ENCODE measurements at regions not wholly inside any gene's neighbourhood (a gene's known extent, or its start where the extent isn't known, plus 50 kb on each side); places are given as distances from the start of the nearest gene placed in this dataset.
"Not testable (repeated sequence)": the region's sequence is repeated elsewhere in the genome, so short reads cannot be mapped to it uniquely, and the experiment has no call there.

DNA sequence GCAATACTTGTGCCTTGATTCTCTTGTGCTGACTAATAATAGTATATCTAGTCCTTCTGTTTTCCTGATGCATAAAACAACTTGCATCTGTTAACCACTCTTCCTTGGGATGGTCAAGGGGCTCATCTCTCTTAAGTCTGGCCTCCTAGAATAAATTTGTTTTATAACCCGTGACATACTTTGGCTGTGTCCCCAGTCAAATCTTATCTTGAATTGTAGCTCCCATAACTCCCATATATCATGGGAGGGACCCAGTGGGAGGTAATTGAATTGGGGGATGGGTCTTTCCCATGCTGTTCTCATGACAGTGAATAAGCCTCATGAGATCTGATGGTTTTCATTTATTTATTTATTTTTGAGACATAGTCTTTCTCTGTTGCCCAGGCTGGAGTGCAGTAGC, 146.2 kb downstream of the ALG10 start:
- DNase-seq; intact Hi-C loops (cut with DNase I); ATAC-seq (ENCODE audit: poor library complexity): not testable (repeated sequence)

DNA sequence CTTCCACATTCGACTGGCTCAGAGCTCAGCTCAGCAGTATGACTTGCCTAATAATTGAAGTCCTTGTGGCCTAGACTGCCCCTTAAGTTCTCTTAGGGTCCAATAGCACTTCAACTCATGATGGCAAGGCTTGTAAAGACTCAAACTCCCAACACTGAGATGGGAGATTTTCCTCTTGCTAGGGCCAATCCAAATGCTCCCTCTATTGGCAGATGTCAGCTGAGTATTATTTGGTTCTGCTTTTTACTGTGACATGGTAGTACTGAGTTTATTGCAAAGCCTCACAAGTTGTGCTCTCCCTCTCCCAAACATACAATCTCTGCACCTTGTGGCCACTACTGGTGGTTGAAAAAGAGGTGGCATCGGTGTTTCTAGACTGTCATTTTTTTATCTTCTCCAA, 164.2 kb downstream of the ALG10 start:
- intact Hi-C loops (cut with DNase I), result no loop called here
- ATAC-seq (ENCODE audit: poor library complexity), result no peak
- DNase-seq, result no peak

DNA sequence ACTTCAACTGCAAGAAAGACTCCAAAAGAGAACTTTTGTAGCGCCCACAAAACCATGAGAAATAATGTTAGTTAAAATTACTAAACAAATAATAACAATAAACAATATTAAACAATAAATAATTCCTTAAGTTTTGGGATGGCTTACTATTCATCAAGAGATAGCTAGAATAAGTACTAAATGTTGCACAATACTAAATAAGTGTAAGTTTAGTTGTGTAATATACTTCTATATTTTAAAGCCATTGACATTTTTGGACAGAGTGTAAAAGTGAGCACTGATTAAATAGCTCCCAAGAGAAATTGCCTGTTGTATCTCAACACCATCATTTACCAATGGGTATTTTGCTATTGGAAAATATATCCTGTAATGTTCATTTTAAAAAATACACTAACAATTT, 166.7 kb downstream of the ALG10 start:
- intact Hi-C loops (cut with DNase I), result no loop called here
- ATAC-seq (ENCODE audit: poor library complexity), result no peak
- DNase-seq, result no peak

DNA sequence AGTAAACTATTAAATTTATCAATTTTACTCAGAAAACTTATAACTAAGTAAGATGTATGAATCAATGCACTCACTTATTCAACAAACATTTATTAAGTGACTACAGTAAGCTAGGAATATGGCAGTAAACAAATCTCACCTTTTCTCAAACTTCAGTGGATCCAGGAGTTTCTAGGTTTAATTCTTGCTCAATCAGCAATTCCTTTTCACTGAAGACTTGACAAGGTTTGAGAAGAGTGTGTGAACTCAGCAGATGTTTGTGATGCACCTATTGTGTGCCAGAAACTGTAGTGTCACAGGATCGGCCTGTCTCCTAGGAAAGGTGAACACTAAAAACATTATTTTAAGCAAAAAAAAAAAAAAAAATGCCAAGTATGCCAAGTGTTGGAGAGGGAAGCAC, 167.8 kb downstream of the ALG10 start:
- no peak for ATAC-seq (ENCODE audit: poor library complexity)

DNA sequence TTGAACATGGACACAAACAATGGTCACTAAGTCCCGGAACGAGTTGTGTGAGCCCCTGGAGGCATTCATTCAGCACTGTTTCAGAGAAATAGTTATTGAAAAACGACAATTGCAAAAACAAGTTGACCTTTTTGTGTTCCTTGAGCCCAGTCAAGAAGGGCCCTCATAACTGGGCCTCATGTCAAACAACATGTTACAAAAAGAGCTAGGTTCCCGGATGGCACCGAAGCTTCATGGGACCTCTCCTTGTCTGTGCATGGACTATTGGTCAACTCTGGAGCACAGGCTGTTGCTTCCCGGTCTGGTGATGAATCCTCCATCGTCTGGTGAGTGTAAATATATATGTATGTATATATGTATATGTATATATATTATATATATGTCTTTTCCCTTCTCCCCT, 176.6 kb downstream of the ALG10 start:
- intact Hi-C loops (cut with DNase I), result no loop called here
- no peak for DNase-seq
- no peak for ATAC-seq (ENCODE audit: poor library complexity)

More for the DNA sequence above, 167.8 kb downstream of the ALG10 start:
- intact Hi-C loops (cut with DNase I), result no loop called here
- DNase-seq, result no peak

DNA sequence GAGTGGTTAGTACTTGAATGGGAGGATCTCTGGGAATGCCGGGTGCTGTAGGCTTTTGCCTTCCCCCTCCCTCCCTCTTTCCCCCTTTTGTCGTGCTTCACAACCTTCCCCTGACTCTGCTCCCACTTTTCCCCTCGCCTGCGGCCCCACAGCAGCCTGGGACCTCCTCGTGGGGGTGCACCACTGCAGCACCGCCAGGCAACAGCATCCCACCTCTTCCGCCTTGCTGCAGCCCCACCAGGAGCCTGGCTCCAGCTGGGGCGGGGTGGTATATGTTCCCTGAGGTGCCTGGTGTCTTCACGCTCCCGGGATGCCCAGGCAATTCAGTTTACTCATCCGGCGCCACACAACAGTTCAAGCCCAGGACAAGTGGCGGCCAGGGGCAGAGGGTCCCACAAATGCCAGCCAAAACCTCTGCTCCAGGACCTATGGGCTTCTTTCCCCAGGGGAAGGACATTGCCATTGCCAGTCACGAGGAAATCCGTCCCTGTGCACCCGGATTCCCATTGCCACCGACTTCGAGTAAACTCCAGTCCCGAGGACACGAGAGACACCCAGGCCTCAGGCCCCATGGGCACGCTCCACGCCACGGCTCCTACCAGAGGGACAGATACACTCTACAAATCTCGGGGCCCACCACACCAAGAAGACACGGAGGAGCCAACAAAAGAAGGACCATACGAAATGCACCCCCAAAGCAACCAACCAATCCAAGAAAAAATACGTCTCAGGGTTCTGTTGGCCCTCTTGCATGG, 181.7 kb downstream of the ALG10 start:
- no peak for ATAC-seq (ENCODE audit: poor library complexity)
- no peak for DNase-seq
- intact Hi-C loops (cut with DNase I), result no loop called here

DNA sequence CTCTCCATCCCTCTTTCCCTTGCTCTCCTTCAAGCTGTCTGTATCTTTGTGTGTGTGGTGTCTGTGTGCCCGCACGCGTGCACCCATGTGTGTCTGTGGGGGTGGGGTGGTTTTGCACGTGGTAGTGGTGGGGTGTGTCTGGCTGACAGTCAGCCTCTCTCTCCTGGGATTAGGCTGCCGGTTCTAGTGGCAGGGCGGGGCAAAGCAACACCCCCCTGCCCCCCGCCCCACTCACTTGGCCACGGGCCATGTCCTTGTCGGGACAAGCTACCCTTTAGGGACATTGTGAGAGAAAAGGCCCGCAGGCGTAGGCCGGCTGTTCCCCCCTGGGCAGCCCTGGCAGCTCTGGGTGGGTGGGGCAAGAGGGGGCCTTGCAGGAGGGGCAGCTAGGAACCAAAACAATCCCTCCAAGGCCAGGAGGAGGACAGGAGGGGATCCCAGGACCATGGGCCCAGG, 182.6 kb downstream of the ALG10 start:
- DNase-seq (no peak), ATAC-seq (ENCODE audit: poor library complexity) (no peak)
- intact Hi-C loops (cut with DNase I), result no loop called here

DNA sequence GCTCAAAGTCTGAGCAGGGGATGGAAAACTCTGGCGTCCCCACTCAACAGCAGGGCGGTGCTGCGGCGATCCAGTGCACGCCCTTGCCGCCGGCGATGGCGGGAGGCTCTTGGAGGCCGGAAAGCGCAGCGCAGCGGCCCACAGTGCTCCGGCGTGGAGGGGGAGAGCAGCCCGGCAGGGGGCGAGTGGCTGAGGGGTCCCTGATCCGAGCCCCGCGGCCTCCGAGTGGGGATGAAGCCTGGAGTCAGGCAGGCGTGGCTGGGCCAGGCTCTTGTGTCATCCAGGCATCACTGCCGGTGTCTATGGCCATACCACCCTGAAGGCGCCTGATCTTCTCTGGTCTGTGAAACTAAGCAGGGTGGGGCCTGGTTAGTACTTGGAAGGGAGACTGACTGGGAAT, 183.1 kb downstream of the ALG10 start:
- ATAC-seq (ENCODE audit: poor library complexity) (no peak), DNase-seq (no peak)
- intact Hi-C loops (cut with DNase I), result no loop called here

DNA sequence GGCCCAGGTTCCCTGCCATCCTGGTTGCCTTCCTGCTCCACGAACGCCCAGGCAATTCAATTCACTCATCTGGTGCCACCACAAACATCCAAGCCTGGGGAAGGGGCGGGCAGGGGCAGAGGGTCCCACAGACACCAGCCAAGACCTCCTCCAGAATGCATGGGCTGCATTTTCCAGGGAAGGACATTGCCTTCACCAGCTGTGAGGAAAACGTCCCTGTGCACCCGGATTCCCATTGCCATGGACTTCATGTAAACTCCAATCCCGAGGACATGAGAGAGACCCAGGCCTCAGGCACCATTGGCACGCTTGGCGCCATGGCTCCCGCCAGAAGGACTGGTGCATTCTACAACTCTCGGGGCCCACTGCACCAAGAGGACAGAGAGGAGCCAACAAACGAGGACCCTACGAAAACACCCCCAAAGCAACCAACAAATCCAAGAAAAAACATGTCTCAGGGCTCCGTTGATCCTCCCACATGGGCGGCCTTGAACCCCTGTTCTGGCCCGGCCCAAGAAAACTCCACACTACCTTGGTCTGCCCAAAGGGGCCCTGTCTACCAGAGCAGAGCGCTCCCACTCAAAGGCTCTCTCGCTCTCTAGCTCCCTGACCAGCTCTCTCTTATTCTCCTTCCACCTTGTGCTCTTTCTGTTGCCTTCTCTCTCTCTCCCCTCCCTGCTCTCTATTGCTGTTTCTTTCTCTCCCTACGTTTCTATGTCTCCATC, 183.9 kb downstream of the ALG10 start:
- DNase-seq (no peak), ATAC-seq (ENCODE audit: poor library complexity) (no peak)
- intact Hi-C loops (cut with DNase I), result no loop called here

DNA sequence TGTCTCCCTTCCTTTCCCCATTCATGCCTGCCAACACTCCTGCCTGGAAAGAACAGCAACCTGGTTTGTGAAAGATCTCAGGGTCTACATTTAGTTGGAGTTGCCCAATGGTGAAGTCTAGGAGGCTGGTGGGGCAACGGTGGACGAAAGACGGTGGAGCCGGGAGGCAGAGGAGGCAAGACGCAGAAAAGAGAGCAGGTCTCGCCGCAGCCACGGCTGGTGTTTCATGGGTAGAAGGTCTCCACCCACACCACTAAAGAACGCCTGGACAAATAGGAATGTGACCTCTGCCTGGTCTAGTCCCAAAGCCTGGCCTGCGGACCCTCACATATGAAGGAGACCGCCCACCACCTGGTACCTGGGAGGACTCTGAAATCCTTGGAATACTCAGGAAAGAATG, 185.6 kb downstream of the ALG10 start:
- no peak for DNase-seq
- ATAC-seq (ENCODE audit: poor library complexity), result no peak
- intact Hi-C loops (cut with DNase I), result no loop called here

DNA sequence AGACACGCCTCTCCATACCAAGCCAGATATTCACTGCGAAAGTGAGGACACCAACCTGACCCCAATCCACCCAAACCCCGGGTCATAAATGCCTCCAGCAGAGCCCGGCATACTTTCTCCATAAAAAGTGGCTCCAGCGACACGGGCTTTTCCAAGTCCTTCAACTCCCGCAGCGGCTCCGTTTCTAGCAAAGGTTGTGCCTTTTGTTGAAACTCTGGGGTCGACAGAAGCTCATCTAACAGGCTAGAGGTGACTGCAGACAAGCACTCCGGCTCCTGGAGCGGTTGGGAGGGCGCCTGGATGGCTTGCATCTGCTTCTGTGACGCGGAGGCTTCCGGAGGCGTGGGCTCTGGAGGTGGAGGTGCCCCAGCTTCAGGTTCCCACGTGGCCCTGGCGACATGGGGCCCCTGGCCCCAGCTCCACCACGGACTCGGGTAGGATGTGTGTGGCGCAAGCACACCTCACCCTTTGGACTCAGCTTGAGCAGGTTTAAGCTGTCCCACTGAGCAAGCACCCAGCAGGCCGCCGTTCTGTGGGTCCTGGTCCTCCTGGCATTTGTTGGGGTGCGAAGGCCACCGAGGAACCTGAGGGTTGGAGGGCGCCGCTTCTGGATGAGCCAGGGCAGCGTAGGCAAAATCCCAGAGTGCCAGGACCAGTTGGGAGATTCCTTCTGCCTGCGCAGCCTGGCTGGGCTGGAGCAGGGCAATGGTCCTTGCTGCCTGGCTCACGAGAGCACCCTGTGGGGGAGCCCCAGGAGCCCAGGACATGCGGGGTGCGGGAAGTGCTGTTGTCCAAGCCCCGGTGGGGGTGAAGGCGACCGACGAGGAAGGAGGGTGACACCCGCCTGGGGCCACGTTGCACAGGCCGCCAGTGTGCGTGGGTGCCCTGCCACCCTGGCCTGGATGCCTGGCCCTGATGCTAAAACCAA, 186.3 kb downstream of the ALG10 start:
- no peak for ATAC-seq (ENCODE audit: poor library complexity)
- no peak for DNase-seq
- intact Hi-C loops (cut with DNase I), result no loop called here

DNA sequence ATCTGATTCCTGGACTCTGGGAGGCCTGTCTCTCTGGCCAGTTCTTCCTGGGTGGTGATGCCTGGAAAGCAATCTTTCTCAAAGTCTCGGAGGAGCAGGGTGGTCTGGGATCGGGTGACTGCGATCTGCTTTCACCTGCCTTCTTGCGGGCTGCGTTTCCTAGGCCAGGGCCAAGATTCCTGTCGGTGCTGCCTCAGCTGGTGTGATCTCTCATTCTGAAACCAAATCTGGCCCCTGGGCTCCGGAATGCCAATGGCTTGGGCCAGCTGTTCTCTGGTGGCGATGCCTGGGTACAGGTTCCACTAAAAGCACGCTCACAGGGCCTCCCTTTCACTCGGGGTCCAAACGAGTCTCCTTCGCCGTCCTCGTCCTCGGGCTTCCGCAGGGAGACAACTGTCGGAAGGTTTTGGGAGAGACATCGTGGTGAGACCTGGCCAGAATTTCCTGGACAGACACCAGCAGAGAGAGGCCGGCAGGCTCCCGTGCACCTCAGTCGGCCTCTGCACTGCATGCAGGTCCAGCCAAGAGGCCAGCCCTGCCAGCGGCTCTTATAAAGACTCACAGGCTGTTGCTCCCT, 187.1 kb downstream of the ALG10 start:
- ATAC-seq (ENCODE audit: poor library complexity) (no peak), DNase-seq (no peak)
- intact Hi-C loops (cut with DNase I), result no loop called here

DNA sequence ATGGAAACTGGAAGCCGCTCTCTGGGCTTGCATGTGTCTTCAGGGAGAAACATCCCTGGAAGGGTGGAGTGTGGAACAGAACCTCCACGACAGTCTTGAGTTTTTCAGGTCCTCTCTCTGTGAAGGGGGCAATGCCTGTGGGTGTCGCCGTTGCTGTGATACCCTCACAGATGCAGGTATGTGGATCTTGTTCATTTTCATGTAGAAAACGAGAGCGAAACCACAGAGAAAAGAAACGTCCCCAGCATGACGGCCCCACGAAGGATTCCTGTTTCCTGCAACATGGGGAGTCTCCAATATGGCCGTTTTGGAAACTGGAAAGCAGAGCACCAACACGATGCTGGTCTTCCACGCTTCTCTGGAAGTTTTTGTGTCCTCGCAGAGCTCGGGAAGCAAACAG, 187.9 kb downstream of the ALG10 start:
- intact Hi-C loops (cut with DNase I), result no loop called here
- ATAC-seq (ENCODE audit: poor library complexity) (no peak), DNase-seq (no peak)

DNA sequence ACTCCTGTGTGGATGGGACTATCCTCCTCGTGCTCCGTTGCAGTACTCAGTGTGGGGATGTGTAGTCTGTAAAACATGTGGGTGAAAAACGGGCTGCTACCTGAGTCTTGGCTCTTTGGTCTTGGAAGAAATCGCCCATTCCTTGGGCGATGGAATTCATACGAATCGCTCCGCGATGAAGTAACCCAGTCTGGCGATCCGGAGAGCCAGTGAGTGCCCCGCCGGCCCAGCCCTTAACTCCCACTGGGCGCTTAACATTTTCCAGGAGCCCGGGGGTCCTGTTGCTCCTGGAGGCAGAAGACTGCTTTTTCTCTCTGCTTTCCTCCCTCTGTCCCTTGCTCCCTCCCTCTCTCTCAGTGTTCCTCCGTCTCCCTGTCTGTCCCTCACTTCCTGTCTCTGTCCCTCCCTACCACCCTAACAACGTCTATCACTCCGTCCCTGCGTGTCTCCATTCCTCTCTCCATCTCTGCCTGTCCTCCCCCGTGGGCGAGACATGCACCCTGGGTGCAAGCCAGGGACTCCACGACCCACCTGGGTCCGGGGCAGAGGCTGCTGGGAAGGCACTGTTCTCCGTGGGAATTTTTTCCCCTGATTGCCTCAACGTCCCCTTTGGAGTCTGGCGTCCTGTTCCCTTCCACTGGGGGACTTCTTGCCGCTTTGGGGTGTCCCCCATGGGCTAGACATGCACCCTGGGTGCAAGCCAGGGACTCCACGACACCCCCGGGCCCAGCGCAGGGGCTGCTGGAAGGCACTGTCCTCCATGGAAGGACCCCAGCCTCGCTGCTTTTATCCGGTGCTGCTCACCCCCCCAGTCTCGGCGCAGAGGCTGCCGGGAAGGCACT, 188.6 kb downstream of the ALG10 start:
- DNase-seq, result no peak
- no peak for ATAC-seq (ENCODE audit: poor library complexity)
- intact Hi-C loops (cut with DNase I), result no loop called here

DNA sequence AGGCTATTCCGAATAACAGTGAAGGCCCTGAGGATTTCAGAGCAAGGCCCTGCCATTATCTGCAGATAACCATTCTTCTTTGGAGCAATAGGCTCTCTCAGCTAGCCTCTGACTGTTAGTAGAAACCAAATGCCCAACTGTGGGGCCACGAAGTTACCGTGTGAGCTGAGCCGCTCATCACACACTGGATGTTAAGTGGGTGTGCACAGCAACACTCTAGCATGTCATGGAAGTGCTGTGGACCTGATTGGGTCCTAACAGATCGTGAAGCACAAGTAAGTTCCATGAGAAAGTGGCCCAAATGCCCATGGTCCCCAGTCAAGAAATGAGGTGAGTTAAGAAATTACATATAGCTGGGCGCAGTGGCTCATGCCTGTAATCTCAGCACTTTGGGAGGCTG, 190.4 kb downstream of the ALG10 start:
- DNase-seq, result no peak
- ATAC-seq (ENCODE audit: poor library complexity), result no peak
- intact Hi-C loops (cut with DNase I), result no loop called here

DNA sequence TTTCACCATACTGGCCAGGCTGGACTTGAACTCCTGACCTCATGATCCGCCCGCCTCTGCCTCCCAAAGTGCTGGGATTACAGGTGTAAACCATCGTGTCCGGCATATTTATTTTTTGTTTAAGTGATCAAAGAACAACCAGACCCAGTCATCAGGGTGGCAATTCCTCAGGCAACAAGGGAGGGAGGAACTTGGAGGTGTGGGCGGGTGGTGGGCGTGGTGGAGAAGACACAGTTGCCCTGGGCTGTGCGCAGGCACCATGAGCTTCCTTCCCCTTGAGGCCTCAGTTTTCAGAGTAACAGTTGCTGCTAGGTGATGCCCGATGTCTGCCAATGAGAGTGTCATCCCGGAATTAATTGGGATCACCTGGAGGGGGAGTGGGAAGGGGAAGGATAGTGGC, 191.7 kb downstream of the ALG10 start:
- DNase-seq (no peak), ATAC-seq (ENCODE audit: poor library complexity) (no peak)
- intact Hi-C loops (cut with DNase I), result no loop called here

DNA sequence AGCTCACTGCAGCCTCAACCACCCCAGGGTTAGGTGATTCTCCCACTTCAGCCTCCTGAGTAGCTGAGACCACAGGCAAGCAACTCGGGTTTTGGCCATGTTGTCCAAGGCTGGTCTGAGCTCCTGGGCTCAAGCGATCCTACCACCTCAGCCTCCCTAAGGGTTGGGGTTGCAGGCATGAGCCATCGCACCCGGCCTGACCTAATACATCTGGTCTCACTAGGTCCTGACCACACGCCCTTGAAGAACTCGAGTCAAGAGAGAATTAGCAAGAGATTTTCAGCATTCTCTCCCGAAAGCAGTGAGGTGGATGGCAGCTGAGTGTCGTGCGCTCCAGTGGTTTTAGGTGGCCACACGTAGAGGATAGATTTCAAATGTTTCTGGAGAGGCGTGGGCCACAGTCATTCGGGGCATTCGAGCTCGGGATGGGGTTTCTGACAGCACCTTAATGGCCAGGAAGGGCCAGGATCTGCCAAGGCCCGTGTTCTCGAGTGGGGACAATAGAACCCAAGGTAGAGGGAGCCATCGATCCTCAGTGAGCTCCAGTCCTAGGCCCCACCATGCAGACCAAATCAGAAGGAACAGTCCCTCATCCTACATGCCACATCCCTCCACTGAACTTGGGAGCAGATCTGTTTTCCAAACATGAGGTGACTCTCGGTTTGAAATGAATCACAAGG, 193.1 kb downstream of the ALG10 start:
- intact Hi-C loops (cut with DNase I), result no loop called here
- ATAC-seq (ENCODE audit: poor library complexity) (no peak), DNase-seq (no peak)

DNA sequence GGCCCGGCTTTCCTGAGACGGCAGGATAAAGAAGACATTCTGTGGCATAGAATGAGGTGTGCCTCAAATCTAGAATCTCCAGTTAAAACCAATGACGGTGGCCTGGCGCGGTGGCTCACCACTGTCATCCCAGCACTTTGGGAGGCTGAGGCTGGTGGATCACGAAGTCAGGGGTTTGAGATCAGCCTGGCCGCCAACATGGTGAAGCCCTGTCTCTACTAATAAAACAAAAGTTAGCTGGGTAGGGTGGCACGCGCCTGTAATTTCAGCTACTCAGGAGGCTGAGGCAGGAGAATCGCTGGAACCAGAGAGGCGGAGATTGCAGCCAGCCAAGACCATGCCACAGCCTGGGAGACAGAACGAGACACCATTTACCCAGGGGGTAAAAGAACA, 193.6 kb downstream of the ALG10 start:
- no peak for ATAC-seq (ENCODE audit: poor library complexity)
- no peak for DNase-seq
- intact Hi-C loops (cut with DNase I), result loop anchor here (2.0 kb wide), 1 partner anchor 93 kb away; no protein-coding TSS in a partner anchor

All from Right ventricle myocardium superior (tissue), 1 donor.